Glutamatergic neuron (in vitro differentiated cells): ENCODE measurements at regions not wholly inside any gene's neighbourhood (a gene's known extent, or its start where the extent isn't known, plus 50 kb on each side); places are given as distances from the start of the nearest gene placed in this dataset.
"Not testable (repeated sequence)": the region's sequence is repeated elsewhere in the genome, so short reads cannot be mapped to it uniquely, and the experiment has no call there.

Experiments
- DNase-seq: peaks from one replicate; pipeline ENCODE4 v3.0.0; 2022
- H3K27ac Mint-ChIP-seq: one replicate; pipeline ENCODE4 v1.8.0; 2020; ENCODE audit warnings: mild to moderate bottlenecking, mixed read lengths, inconsistent platforms; ENCODE audit not compliant: unreplicated experiment
- H3K27me3 Mint-ChIP-seq: one replicate; pipeline ENCODE4 v1.8.0; 2020; ENCODE audit warnings: mild to moderate bottlenecking, moderate library complexity, mixed read lengths, inconsistent platforms; ENCODE audit not compliant: unreplicated experiment
- H3K36me3 Mint-ChIP-seq: one replicate; pipeline ENCODE4 v1.8.0; 2020; ENCODE audit warnings: mild to moderate bottlenecking, mixed read lengths, inconsistent platforms; ENCODE audit not compliant: unreplicated experiment
- H3K4me1 Mint-ChIP-seq: one replicate; pipeline ENCODE4 v1.8.0; 2020; ENCODE audit warnings: mild to moderate bottlenecking, low read depth, mixed read lengths, inconsistent platforms; ENCODE audit not compliant: unreplicated experiment
- H3K4me3 Mint-ChIP-seq: one replicate; pipeline ENCODE4 v1.8.0; 2020; ENCODE audit warnings: mild to moderate bottlenecking, mixed read lengths, inconsistent platforms; ENCODE audit not compliant: unreplicated experiment
- H3K9me3 Mint-ChIP-seq: one replicate; pipeline ENCODE4 v1.8.0; 2020; ENCODE audit warnings: mild to moderate bottlenecking, moderate library complexity, mixed read lengths, inconsistent platforms; ENCODE audit not compliant: unreplicated experiment
- CTCF ChIP-seq: fragments of 200-600 bp; sonication (generic); IDR thresholded peaks from one replicate; pipeline ENCODE4 v1.5.0; 2021; ENCODE audit not compliant: partially characterized antibody, unreplicated experiment

DNA sequence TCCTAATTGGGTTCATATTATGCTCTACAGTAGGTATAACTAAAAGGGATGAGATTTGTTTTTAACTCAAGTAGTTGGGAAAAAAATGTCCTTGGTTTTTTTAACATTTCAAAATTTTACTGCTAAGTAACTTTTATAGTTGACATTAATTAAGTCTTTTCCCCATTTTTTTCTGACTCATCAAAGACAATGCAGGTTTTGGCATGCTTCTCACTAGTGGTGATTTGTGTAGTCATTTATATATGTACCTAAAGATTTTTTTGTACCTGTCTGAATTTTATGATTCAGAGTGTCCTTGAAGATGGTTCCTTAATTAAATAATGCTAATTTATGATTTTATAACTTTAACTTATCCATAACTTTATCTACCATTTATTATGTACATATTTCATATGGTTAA lies 882.3 kb upstream of the TMEFF2 start:
- Mint-ChIP-seq H3K4me3 (no peak overlapping the region), H3K27ac (no peak overlapping the region), H3K27me3 (no peaks in the 10 kb centered on the region), H3K4me1 (peaks cover 6% of the 10 kb centered on the region), H3K36me3 (peaks cover under 1% of the 10 kb centered on the region), H3K9me3 (peaks cover 1% of the 10 kb centered on the region)
- no peak for TF ChIP-seq CTCF
- no peak for DNase-seq

DNA sequence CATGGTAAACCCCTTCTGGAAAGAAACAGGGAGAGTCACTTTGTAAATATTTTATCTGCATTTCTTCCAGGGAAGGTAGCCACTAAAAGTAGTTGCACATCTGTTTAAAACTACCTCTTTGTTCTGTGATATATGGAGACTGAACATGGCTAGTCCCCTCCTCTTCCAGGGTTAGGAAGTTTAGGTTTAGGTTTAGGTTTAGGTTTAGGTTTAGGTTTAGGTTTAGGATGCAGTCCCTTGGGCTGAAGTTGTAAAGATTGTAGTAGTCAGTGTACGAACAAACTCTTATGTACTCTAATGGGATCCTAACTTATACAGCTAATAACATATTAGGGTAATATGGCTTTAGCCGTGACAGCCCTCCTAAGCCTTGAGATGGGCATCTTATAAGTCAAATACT lies 880.2 kb upstream of the TMEFF2 start:
- Mint-ChIP-seq H3K27ac (no peak overlapping the region), H3K36me3 (peaks cover 8% of the 10 kb centered on the region), H3K27me3 (peaks cover 2% of the 10 kb centered on the region), H3K4me1 (no peaks in the 10 kb centered on the region), H3K4me3 (no peak overlapping the region), H3K9me3 (peaks cover 1% of the 10 kb centered on the region)
- no peak for TF ChIP-seq CTCF
- no peak for DNase-seq

DNA sequence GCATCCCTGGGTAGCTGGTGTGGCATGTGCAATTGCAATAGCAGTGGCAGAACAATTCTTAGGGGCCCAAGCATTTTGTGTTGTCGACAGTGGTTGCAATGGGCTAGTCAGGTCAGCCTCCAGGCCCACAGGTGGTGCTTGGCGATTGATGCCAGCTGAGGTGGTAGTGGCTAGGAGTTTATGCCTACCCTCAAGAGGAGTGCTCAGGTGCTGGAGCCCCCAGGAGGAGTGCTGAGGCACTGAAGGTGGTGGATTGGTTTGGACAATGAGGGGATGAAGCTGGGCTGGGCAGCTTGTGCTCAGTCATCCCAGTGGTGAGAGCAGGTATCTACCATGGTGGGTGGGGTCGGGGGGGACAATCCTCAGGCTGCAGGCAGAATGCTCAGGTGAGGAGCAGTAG lies 877.9 kb upstream of the TMEFF2 start:
- peaks cover 8% of the 10 kb centered on the region for H3K36me3 Mint-ChIP-seq
- peaks cover 1% of the 10 kb centered on the region for H3K9me3 Mint-ChIP-seq
- no peak for DNase-seq
- no peak overlapping the region for H3K4me3 Mint-ChIP-seq
- no peak overlapping the region for H3K27ac Mint-ChIP-seq
- no peak for TF ChIP-seq CTCF
- no peaks in the 10 kb centered on the region for H3K4me1 Mint-ChIP-seq
- H3K27me3 Mint-ChIP-seq: peaks cover 2% of the 10 kb centered on the region

GRCh38 chr2:193025556-193025955 lies 830.8 kb upstream of the TMEFF2 start:
- H3K9me3 Mint-ChIP-seq, H3K4me1 Mint-ChIP-seq, H3K4me3 Mint-ChIP-seq, DNase-seq, H3K27me3 Mint-ChIP-seq, H3K36me3 Mint-ChIP-seq, H3K27ac Mint-ChIP-seq: not testable (repeated sequence)

DNA sequence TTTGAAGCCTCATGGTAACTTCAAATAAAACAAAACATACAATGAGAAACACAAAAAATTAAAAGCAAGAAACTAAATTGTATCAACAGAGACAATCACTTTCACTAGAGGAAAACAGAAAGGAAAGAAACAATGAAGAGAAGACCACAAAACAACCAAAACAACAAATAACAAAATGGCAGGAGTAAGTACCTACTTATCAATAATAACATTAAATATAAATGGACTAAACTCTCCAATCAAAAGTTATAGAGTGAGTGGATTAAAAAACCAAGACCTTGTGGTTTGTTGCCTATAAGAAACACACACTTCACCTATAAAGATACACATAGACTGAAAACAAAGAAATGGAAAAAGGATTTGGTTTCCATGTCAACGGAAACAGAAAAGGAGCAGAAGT lies 830.1 kb upstream of the TMEFF2 start:
- TF ChIP-seq CTCF: no peak
- Mint-ChIP-seq H3K27me3 (no peaks in the 10 kb centered on the region), H3K9me3 (no peaks in the 10 kb centered on the region), H3K4me3 (no peak overlapping the region), H3K36me3 (peaks cover 6% of the 10 kb centered on the region), H3K4me1 (no peaks in the 10 kb centered on the region), H3K27ac (no peak overlapping the region)
- DNase-seq: no peak

- no peak overlapping the region for H3K4me3 Mint-ChIP-seq
- TF ChIP-seq CTCF: no peak
- H3K4me1 Mint-ChIP-seq: no peaks in the 10 kb centered on the region
- H3K27ac Mint-ChIP-seq: no peak overlapping the region
- no peaks in the 10 kb centered on the region for H3K27me3 Mint-ChIP-seq
- no peaks in the 10 kb centered on the region for H3K9me3 Mint-ChIP-seq
- no peak for DNase-seq
- H3K36me3 Mint-ChIP-seq: no peaks in the 10 kb centered on the region
Measured at GRCh38 chr2:193011870-193012269, 817.1 kb upstream of the TMEFF2 start.
